GM21737 (cell line): ENCODE measurements at regions not wholly inside any gene's neighbourhood (a gene's known extent, or its start where the extent isn't known, plus 50 kb on each side); places are given as distances from the start of the nearest gene placed in this dataset.

Source experiments
- ATAC-seq: cut with Tn5 transposase; IDR thresholded peaks from one replicate; pipeline ENCODE4 v1.9.1; 2021; ENCODE audit warnings: mild to moderate bottlenecking, moderate library complexity; ENCODE audit not compliant: unreplicated experiment

GRCh38 chr3:102599819-102600576 lies 165.2 kb downstream of the ZPLD1 start:
- no peak for ATAC-seq

GRCh38 chr3:102605153-102605552 lies 170.3 kb downstream of the ZPLD1 start:
- no peak for ATAC-seq

GRCh38 chr3:102608875-102609274 lies 174.1 kb downstream of the ZPLD1 start:
- ATAC-seq, result no peak

GRCh38 chr3:102614021-102614569 lies 179.3 kb downstream of the ZPLD1 start:
- ATAC-seq, result no peak

- ATAC-seq, result no peak
These were observed 179.8 kb downstream of the ZPLD1 start for GRCh38 chr3:102614585-102614984.

- no peak for ATAC-seq
These were observed 182.6 kb downstream of the ZPLD1 start for GRCh38 chr3:102617381-102617780.

GRCh38 chr3:102619361-102619760 lies 184.5 kb downstream of the ZPLD1 start:
- no peak for ATAC-seq

GRCh38 chr3:102629943-102630342 lies 195.1 kb downstream of the ZPLD1 start:
- ATAC-seq, result no peak

- no peak for ATAC-seq
These were observed 195.7 kb downstream of the ZPLD1 start for GRCh38 chr3:102630531-102630930.

GRCh38 chr3:102643546-102643945 lies 208.7 kb downstream of the ZPLD1 start:
- ATAC-seq, result no peak

GRCh38 chr3:102646557-102646956 lies 211.7 kb downstream of the ZPLD1 start:
- ATAC-seq, result no peak

- no peak for ATAC-seq
These were observed 225.8 kb downstream of the ZPLD1 start for GRCh38 chr3:102660653-102661052.

- ATAC-seq, result no peak
These were observed 227.1 kb downstream of the ZPLD1 start for GRCh38 chr3:102661707-102662497.

GRCh38 chr3:102662498-102662772 lies 227.6 kb downstream of the ZPLD1 start:
- no peak for ATAC-seq

GRCh38 chr3:102664126-102664525 lies 229.3 kb downstream of the ZPLD1 start:
- ATAC-seq, result no peak

- no peak for ATAC-seq
These were observed 230.4 kb downstream of the ZPLD1 start for GRCh38 chr3:102665183-102665582.

- ATAC-seq, result no peak
These were observed 233.4 kb downstream of the ZPLD1 start for GRCh38 chr3:102668247-102668646.

GRCh38 chr3:102670986-102671385 lies 236.2 kb downstream of the ZPLD1 start:
- no peak for ATAC-seq

GRCh38 chr3:102672305-102672704 lies 237.5 kb downstream of the ZPLD1 start:
- no peak for ATAC-seq

- peak; percentile 83 for ATAC-seq
These were observed 238.7 kb downstream of the ZPLD1 start for GRCh38 chr3:102673271-102674115.

- no peak for ATAC-seq
These were observed 239.5 kb downstream of the ZPLD1 start for GRCh38 chr3:102674284-102674683.
